H9 (cell line): ENCODE measurements at regions not wholly inside any gene's neighbourhood (a gene's known extent, or its start where the extent isn't known, plus 50 kb on each side); places are given as distances from the start of the nearest gene placed in this dataset.

Experiments used
- DNase-seq: peaks from one replicate; pipeline ENCODE4 v3.0.0-alpha.2; 2017
- H2AFZ ChIP-seq: one replicate; pipeline ENCODE4 v1.6.1; 2013; ENCODE audit warnings: mild to moderate bottlenecking, low read length, control low read depth, moderate library complexity
- H2AK5ac ChIP-seq: 2 replicates; pipeline ENCODE4 v1.6.1; 2013; ENCODE audit warnings: low read length, control low read depth, mixed read lengths; ENCODE audit not compliant: insufficient read length
- H2BK120ac ChIP-seq: one replicate; pipeline ENCODE4 v1.6.1; 2013; ENCODE audit warnings: low read depth, mild to moderate bottlenecking, low read length, control low read depth, inconsistent platforms; ENCODE audit not compliant: poor library complexity, severe bottlenecking
- H2BK12ac ChIP-seq: 2 replicates; pipeline ENCODE4 v1.6.1; 2013; ENCODE audit warnings: low read length, control low read depth, mixed read lengths, low read depth; ENCODE audit not compliant: insufficient read length
- H2BK15ac ChIP-seq: 2 replicates; pipeline ENCODE4 v1.6.1; 2013; ENCODE audit warnings: low read depth, low read length, control low read depth
- H2BK20ac ChIP-seq: one replicate; pipeline ENCODE4 v1.6.1; 2013; ENCODE audit warnings: low read depth, mild to moderate bottlenecking, low read length, control low read depth, inconsistent platforms; ENCODE audit not compliant: poor library complexity, severe bottlenecking
- H2BK5ac ChIP-seq: 2 replicates; pipeline ENCODE4 v1.6.1; 2013; ENCODE audit warnings: low read length, control low read depth, mixed read lengths; ENCODE audit not compliant: insufficient read length
- H3K14ac ChIP-seq: 2 replicates; pipeline ENCODE4 v1.6.1; 2013; ENCODE audit warnings: low read length, control low read depth; ENCODE audit not compliant: insufficient read depth
- H3K18ac ChIP-seq: 2 replicates; pipeline ENCODE4 v1.6.1; 2013; ENCODE audit warnings: low read depth, mild to moderate bottlenecking, mixed read lengths, low read length, control low read depth; ENCODE audit not compliant: insufficient read length
- H3K23ac ChIP-seq: 2 replicates; pipeline ENCODE4 v1.6.1; 2013; ENCODE audit warnings: low read length, control low read depth, mixed read lengths, low read depth; ENCODE audit not compliant: insufficient read length
- H3K23me2 ChIP-seq: 2 replicates; pipeline ENCODE4 v1.6.1; 2013; ENCODE audit warnings: low read depth, mild to moderate bottlenecking, mixed read lengths, low read length, control low read depth; ENCODE audit not compliant: insufficient read length, poor library complexity, severe bottlenecking
- H3K27ac ChIP-seq: 2 replicates; pipeline ENCODE4 v1.5.1; 2013; ENCODE audit warnings: low read length, control low read depth, mixed read lengths, low read depth; ENCODE audit not compliant: insufficient read length
- H3K27me3 ChIP-seq: 2 replicates; pipeline ENCODE4 v1.6.1; 2013; ENCODE audit warnings: low read length, control low read depth, inconsistent platforms; ENCODE audit not compliant: insufficient read depth
- H3K4ac ChIP-seq: 2 replicates; pipeline ENCODE4 v1.6.1; 2013; ENCODE audit warnings: low read depth, mild to moderate bottlenecking, control low read depth, inconsistent platforms, low read length, moderate library complexity
- H3K4me1 ChIP-seq: 2 replicates; pipeline ENCODE4 v1.6.1; 2013; ENCODE audit warnings: low read length, control low read depth, inconsistent platforms; ENCODE audit not compliant: insufficient read depth
- H3K4me2 ChIP-seq: 2 replicates; pipeline ENCODE4 v1.6.1; 2013; ENCODE audit warnings: low read length, control low read depth, mixed read lengths; ENCODE audit not compliant: insufficient read length, insufficient read depth
- H3K56ac ChIP-seq: 2 replicates; pipeline ENCODE4 v1.6.1; 2013; ENCODE audit warnings: low read depth, mild to moderate bottlenecking, mixed read lengths, low read length, control low read depth; ENCODE audit not compliant: insufficient read length
- H3K79me1 ChIP-seq: 2 replicates; pipeline ENCODE4 v1.6.1; 2013; ENCODE audit warnings: low read depth, mild to moderate bottlenecking, moderate library complexity, low read length, control low read depth, inconsistent platforms; ENCODE audit not compliant: insufficient read depth, poor library complexity, severe bottlenecking
- H3K79me2 ChIP-seq: 2 replicates; pipeline ENCODE4 v1.6.1; 2013; ENCODE audit warnings: low read length, control low read depth, inconsistent platforms; ENCODE audit not compliant: insufficient read depth
- H3K9ac ChIP-seq: 2 replicates; pipeline ENCODE4 v1.6.1; 2013; ENCODE audit warnings: low read length, control low read depth, mixed read lengths; ENCODE audit not compliant: insufficient read length; ENCODE audit errors: extremely low read depth
- H3K9me3 ChIP-seq: one replicate; pipeline ENCODE4 v1.6.1; 2013; ENCODE audit warnings: low read depth, low read length, inconsistent platforms; ENCODE audit not compliant: control insufficient read depth
- H3T11ph ChIP-seq: one replicate; pipeline ENCODE4 v1.6.1; 2013; ENCODE audit warnings: mild to moderate bottlenecking, low read length, control low read depth, inconsistent platforms
- H4K20me1 ChIP-seq: one replicate; pipeline ENCODE4 v1.6.1; 2013; ENCODE audit not compliant: control insufficient read depth, insufficient read length, insufficient read depth
- H4K5ac ChIP-seq: 2 replicates; pipeline ENCODE4 v1.6.1; 2013; ENCODE audit warnings: low read depth, mild to moderate bottlenecking, mixed read lengths, low read length, control low read depth; ENCODE audit not compliant: insufficient read length
- H4K8ac ChIP-seq: replicated peaks from 2 replicates; pipeline ENCODE4 v1.6.1; 2013; ENCODE audit warnings: low read length, control low read depth, mixed read lengths, low read depth; ENCODE audit not compliant: insufficient read length
- H4K91ac ChIP-seq: 2 replicates; pipeline ENCODE4 v1.6.1; 2013; ENCODE audit warnings: low read depth, mild to moderate bottlenecking, moderate library complexity, mixed read lengths, low read length, control low read depth; ENCODE audit not compliant: insufficient read length
- H3K27ac Mint-ChIP-seq, 3 experiments: 2 replicates in 2 of 3; 3 replicates in 1 of 3; pipeline ENCODE4 v1.8.0; 2020 to 2021; ENCODE audit warnings: mixed read lengths in 3 of 3, mild to moderate bottlenecking in 1 of 3, moderate library complexity in 1 of 3
- H3K27me3 Mint-ChIP-seq: 2 replicates; pipeline ENCODE4 v1.8.0; 2021; ENCODE audit warnings: low read depth, mild to moderate bottlenecking, moderate library complexity, mixed read lengths
- H3K36me3 Mint-ChIP-seq, 3 experiments: 2 replicates in 2 of 3; 3 replicates in 1 of 3; pipeline ENCODE4 v1.8.0; 2020 to 2021; ENCODE audit warnings: low read depth in 3 of 3, mixed read lengths in 3 of 3; ENCODE audit not compliant: insufficient read depth in 1 of 3
- H3K4me1 Mint-ChIP-seq, 2 experiments: 2 replicates each; pipeline ENCODE4 v1.8.0; 2020; ENCODE audit warnings: mixed read lengths in 2 of 2
- H3K4me3 Mint-ChIP-seq, 2 experiments: 2 replicates in 1 of 2; 3 replicates in 1 of 2; pipeline ENCODE4 v1.8.0; 2020 to 2021; ENCODE audit warnings: mild to moderate bottlenecking in 2 of 2, mixed read lengths in 2 of 2, moderate library complexity in 1 of 2
- H3K9me3 Mint-ChIP-seq, 2 experiments: 2 replicates in 1 of 2; 3 replicates in 1 of 2; pipeline ENCODE4 v1.8.0; 2020; ENCODE audit warnings: mild to moderate bottlenecking in 2 of 2, mixed read lengths in 2 of 2, moderate library complexity in 1 of 2
- WGBS: extraction: QIAGEN DNeasy Blood & Tissue Kit; methylation state at CpG from one replicate; pipeline ENCODE4 v1.1.7; 2013; ENCODE audit warnings: missing lambda C conversion rate, low lambda C conversion rate, mixed read lengths; ENCODE audit not compliant: insufficient read length; ENCODE audit errors: extremely low coverage; 5-methylcytosine and 5-hydroxymethylcytosine counted together
- TF ChIP-seq, protein P1 (sequence below): fragments of 200-600 bp; sonication (generic); conservative IDR thresholded peaks from 3 replicates; pipeline ENCODE4 v1.8.0; 2021; ENCODE audit warnings: antibody characterized with exemption, mild to moderate bottlenecking

DNA sequence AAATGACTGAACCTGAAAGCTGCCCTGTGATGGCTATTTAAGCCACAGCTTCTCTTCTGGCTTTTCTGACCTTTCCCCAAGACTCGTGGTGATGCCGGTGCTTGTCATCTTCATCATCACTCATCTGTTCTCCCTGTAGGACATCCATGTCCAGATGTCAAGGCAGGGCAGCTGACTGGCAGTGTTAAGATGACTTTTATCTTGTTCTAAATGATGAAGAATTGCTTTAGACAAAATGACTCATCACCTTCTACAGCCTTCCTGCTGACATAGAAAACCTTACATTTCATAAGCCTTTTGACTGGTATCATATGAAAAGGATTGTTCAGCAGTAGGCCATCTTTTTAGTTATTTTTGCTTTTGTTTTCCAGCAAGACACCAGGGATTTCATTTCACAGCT is 67.0 kb upstream of the GPR149 start:
- H3K4me1 ChIP-seq: no peaks in the 10 kb centered on the region
- H2BK15ac ChIP-seq: no peak overlapping the region
- no peak overlapping the region for H3K18ac ChIP-seq
- no peaks in the 10 kb centered on the region for H3K27me3 ChIP-seq
- no peak overlapping the region for H2BK120ac ChIP-seq
- no peak overlapping the region for H3K27ac ChIP-seq
- H3K56ac ChIP-seq: no peak overlapping the region
- H2AK5ac ChIP-seq: no peak overlapping the region
- H3K79me1 ChIP-seq: no peaks in the 10 kb centered on the region
- H3K9me3 ChIP-seq: no peaks in the 10 kb centered on the region
- no peak overlapping the region for H3K14ac ChIP-seq
- no peak overlapping the region for H2BK5ac ChIP-seq
- no peak overlapping the region for H4K8ac ChIP-seq
- no peaks in the 10 kb centered on the region for H3K79me2 ChIP-seq
- no peak overlapping the region for H3K4me2 ChIP-seq
- no peak overlapping the region for H3K27ac Mint-ChIP-seq
- H4K5ac ChIP-seq: no peak overlapping the region
- no CpG with 5 or more reads among the region's 2 CpGs for WGBS
- no peaks in the 10 kb centered on the region for H4K20me1 ChIP-seq
- no peaks in the 10 kb centered on the region for H3K23me2 ChIP-seq
- H3K23ac ChIP-seq: no peak overlapping the region
- no peak for DNase-seq
- no peak overlapping the region for H2AFZ ChIP-seq
- H2BK12ac ChIP-seq: no peak overlapping the region
- no peak overlapping the region for H4K91ac ChIP-seq
- no peak overlapping the region for H3K9ac ChIP-seq
- no peak overlapping the region for H2BK20ac ChIP-seq
- H3T11ph ChIP-seq: no peak overlapping the region
- no peak overlapping the region for H3K4me3 Mint-ChIP-seq
- peaks cover 0 to 2% of the 10 kb centered on the region in 2 experiments; a peak in 1 of 5 replicates for H3K9me3 Mint-ChIP-seq
- H3K4me1 Mint-ChIP-seq: no peaks in the 10 kb centered on the region
- H3K27me3 Mint-ChIP-seq: no peaks in the 10 kb centered on the region
- TF ChIP-seq, protein P1, sequence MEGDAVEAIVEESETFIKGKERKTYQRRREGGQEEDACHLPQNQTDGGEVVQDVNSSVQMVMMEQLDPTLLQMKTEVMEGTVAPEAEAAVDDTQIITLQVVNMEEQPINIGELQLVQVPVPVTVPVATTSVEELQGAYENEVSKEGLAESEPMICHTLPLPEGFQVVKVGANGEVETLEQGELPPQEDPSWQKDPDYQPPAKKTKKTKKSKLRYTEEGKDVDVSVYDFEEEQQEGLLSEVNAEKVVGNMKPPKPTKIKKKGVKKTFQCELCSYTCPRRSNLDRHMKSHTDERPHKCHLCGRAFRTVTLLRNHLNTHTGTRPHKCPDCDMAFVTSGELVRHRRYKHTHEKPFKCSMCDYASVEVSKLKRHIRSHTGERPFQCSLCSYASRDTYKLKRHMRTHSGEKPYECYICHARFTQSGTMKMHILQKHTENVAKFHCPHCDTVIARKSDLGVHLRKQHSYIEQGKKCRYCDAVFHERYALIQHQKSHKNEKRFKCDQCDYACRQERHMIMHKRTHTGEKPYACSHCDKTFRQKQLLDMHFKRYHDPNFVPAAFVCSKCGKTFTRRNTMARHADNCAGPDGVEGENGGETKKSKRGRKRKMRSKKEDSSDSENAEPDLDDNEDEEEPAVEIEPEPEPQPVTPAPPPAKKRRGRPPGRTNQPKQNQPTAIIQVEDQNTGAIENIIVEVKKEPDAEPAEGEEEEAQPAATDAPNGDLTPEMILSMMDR: no peak
- no peak overlapping the region for H3K4ac ChIP-seq
- no peaks in the 10 kb centered on the region for H3K36me3 Mint-ChIP-seq
